Body of pancreas (tissue), 4 donors: ENCODE measurements at regions not wholly inside any gene's neighbourhood (a gene's known extent, or its start where the extent isn't known, plus 50 kb on each side); places are given as distances from the start of the nearest gene placed in this dataset.

Experiments used
- CTCF ChIP-seq, 7 experiments: fragments of 450-650 bp in 4 of 7; fragments of 200-600 bp in 3 of 7; sonication (generic) in 3 of 7; IDR thresholded peaks; one replicate each; pipeline ENCODE4 v1.5.1; 2016 to 2019; ENCODE audit warnings: antibody characterized with exemption in 7 of 7
- POLR2A ChIP-seq, 3 donors: fragments of 450-650 bp; IDR thresholded peaks; one replicate each; pipeline ENCODE4 v1.6.1; 2016; ENCODE audit warnings: antibody characterized with exemption in 3 of 3, mild to moderate bottlenecking in 2 of 3

DNA sequence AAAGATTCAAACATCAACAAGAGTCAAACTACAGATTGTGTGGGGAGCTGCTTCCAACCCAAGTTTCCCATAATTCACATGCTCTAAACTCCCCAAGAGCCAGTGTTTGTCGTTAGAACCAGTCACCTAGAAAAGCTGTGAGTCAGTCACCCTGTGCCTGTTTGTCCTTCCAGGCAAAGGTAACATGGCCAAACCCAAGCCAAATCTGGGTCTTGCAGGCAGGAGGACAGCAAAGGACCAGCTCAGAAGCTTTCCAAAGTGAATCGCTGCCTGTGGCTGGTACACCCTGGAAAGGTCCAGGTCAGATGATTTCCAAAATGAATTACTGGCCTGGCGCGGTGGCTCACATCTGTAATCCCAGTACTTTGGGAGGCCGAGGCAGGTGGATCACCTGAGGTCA is 251.5 kb downstream of the FAM43A start:
- TF ChIP-seq CTCF (IDR thresholded peaks at IDR 0.05) (no peak), POLR2A (IDR thresholded peaks at IDR 0.05) (no peak)
